HepG2 (cell line): ENCODE measurements at regions not wholly inside any gene's neighbourhood (a gene's known extent, or its start where the extent isn't known, plus 50 kb on each side); places are given as distances from the start of the nearest gene placed in this dataset.

ENCODE experiments used
- CCDC6 ChIP-seq: sonication (generic); formaldehyde crosslinking; IDR thresholded peaks from 2 replicates; pipeline ENCODE4 v1.8.1; 2022; ENCODE audit warnings: mild to moderate bottlenecking, missing genetic modification reagents, moderate library complexity
- CTCF ChIP-seq: sonication (generic); formaldehyde crosslinking; IDR thresholded peaks from 2 replicates; pipeline ENCODE4 v1.5.0; 2020; ENCODE audit warnings: mild to moderate bottlenecking, missing genetic modification reagents, moderate library complexity
- EZH2 ChIP-seq: conservative IDR thresholded peaks from 2 replicates; pipeline ENCODE4 v1.6.1; 2012; ENCODE audit warnings: mild to moderate bottlenecking, low read depth, low read length, moderate library complexity
- FOXP1 ChIP-seq, 2 experiments: fragments of 450-650 bp in 1 of 2; IDR thresholded peaks; 2 replicates each; pipeline ENCODE4 v1.6.1; 2017 to 2018; ENCODE audit warnings: antibody characterized with exemption in 1 of 2
- TAF1 ChIP-seq: sonication (generic); formaldehyde crosslinking; IDR thresholded peaks from 2 replicates; pipeline ENCODE4 v1.4.0; 2020; ENCODE audit warnings: missing genetic modification reagents
- ZNF232 ChIP-seq: sonication (generic); formaldehyde crosslinking; IDR thresholded peaks from 2 replicates; pipeline ENCODE4 v1.4.0; 2020; ENCODE audit warnings: missing genetic modification reagents, borderline replicate concordance
- ZNF501 ChIP-seq: sonication (generic); formaldehyde crosslinking; IDR thresholded peaks from 2 replicates; pipeline ENCODE4 v1.5.1; 2020; ENCODE audit warnings: mild to moderate bottlenecking, moderate library complexity, missing genetic modification reagents
- ZNF564 ChIP-seq: sonication (generic); formaldehyde crosslinking; IDR thresholded peaks from 2 replicates; pipeline ENCODE4 v1.8.1; 2023; ENCODE audit warnings: mild to moderate bottlenecking, missing genetic modification reagents

DNA sequence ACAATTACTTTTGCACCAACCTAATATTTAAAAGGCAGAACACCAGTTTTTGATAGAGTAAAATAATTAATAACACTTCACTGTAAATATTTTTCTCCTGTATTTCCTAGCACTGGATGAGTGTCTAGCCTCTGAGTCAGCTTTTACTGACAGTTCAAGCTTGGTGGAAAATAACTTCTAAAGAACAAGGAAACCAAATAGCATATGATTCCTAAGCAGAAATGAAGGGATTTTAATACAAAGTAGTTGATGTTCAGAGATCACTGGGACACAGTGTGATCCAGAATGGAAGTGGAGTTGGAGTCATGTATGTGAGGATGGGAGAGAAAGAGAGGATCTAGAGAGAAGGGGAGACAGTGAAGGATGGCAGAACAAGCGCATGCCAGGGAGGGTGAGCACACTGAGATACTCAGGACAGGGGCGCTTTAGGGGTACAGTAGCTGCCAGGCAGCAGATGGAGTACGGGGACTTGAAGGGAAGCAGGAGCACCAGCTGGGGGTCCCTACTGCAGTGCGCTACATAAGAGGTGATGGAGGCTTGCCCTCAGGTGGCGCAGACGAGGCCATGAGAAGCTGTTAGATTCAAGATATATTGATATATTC is 117.9 kb upstream of the KLF6 start:
- TF ChIP-seq FOXP1 (IDR thresholded peaks at IDR 0.05): no peak
- TF ChIP-seq FOXP1 (CRISPR knock-in tag; IDR thresholded peaks at IDR 0.05): no peak
- TF ChIP-seq EZH2: no peak
- TF ChIP-seq ZNF501 (CRISPR knock-in tag): no peak
- no peak for TF ChIP-seq TAF1 (CRISPR knock-in tag)
- TF ChIP-seq CTCF (CRISPR knock-in tag): no peak
- TF ChIP-seq CCDC6: no peak
- no peak for TF ChIP-seq ZNF564 (CRISPR knock-in tag)
- TF ChIP-seq ZNF232 (CRISPR knock-in tag): no peak
